ENCODE measurements at regions not wholly inside any gene's neighbourhood (a gene's known extent, or its start where the extent isn't known, plus 50 kb on each side); places are given as distances from the start of the nearest gene placed in this dataset.

GRCh38 chr1:13892198-13892597, 192.2 kb downstream of the PRDM2 start:
- peaks cover 55 to 74% of the 10 kb centered on the region in 2 donors for H3K27me3 ChIP-seq (ENCODE audit: control insufficient read depth in 2 of 2, insufficient read depth in 2 of 2, low read length in 2 of 2)

GRCh38 chr1:13892671-13893325, 192.8 kb downstream of the PRDM2 start:
- peak overlapping the region in 1 of 2 donors; percentile 59 for H3K4me3 Mint-ChIP-seq
- H3K27me3 ChIP-seq (ENCODE audit: control insufficient read depth in 2 of 2, insufficient read depth in 2 of 2, low read length in 2 of 2): peaks cover 54 to 73% of the 10 kb centered on the region in 2 donors

More at GRCh38 chr1:13892198-13892597, 192.2 kb downstream of the PRDM2 start:
- TF ChIP-seq CTCF (IDR thresholded peaks at IDR 0.05): no peak
- peak overlapping the region in 1 of 2 donors; percentile 59 for H3K4me3 Mint-ChIP-seq
- intact Hi-C loops (cut with micrococcal nuclease): no loop called here
- 2% methylated on average over 6 of the region's 7 CpGs for WGBS (ENCODE audit: insufficient coverage)
- H3K27ac ChIP-seq (ENCODE audit: low read depth in 1 of 2, low read length in 2 of 2): no peak overlapping the region
- H3K36me3 Mint-ChIP-seq: no peaks in the 10 kb centered on the region
- no peak overlapping the region for H3K4me2 ChIP-seq (replicated peaks; ENCODE audit: extremely low read depth, low read length, poor library complexity, severe bottlenecking)
- H4K20me1 ChIP-seq (ENCODE audit: insufficient read depth, low read length): no peaks in the 10 kb centered on the region
- peaks cover 26 to 42% (median 42%) of the 10 kb centered on the region in 3 donors for H3K27me3 Mint-ChIP-seq (ENCODE audit: low read depth in 3 of 3)
- no peaks in the 10 kb centered on the region for H3K4me1 Mint-ChIP-seq
- H3K9ac ChIP-seq (ENCODE audit: insufficient read depth, low read length, poor library complexity, severe bottlenecking): no peak overlapping the region
- no peaks in the 10 kb centered on the region for H3K4me1 ChIP-seq (ENCODE audit: control insufficient read depth in 1 of 2, insufficient read depth in 2 of 2, low read length in 2 of 2)
- H3K9me3 ChIP-seq (replicated peaks in 1 of 2; ENCODE audit: control insufficient read depth in 1 of 2, insufficient read depth in 1 of 2, low read length in 2 of 2): peaks cover 0 to 14% of the 10 kb centered on the region in 2 donors
- no peaks in the 10 kb centered on the region for H3K36me3 ChIP-seq (replicated peaks in 1 of 2; ENCODE audit: control insufficient read depth in 1 of 2, insufficient read depth in 2 of 2, low read length in 2 of 2)
- H3K79me2 ChIP-seq (ENCODE audit: insufficient read depth, low read length): no peaks in the 10 kb centered on the region
- no peak overlapping the region for H3K27ac Mint-ChIP-seq
- no peak overlapping the region for H3K4me3 ChIP-seq (replicated peaks in 1 of 3; ENCODE audit: low read depth in 2 of 3, low read length in 3 of 3)
- no peak overlapping the region for H2AFZ ChIP-seq (ENCODE audit: insufficient read depth, low read depth, low read length, poor library complexity, severe bottlenecking)
- DNase-seq: no peak
- peaks cover 3 to 18% (median 9%) of the 10 kb centered on the region in 7 donors for H3K9me3 Mint-ChIP-seq

More at GRCh38 chr1:13892671-13893325, 192.8 kb downstream of the PRDM2 start:
- Mint-ChIP-seq H3K36me3 (no peaks in the 10 kb centered on the region), H3K27me3 (ENCODE audit: low read depth in 3 of 3) (peaks cover 28 to 42% (median 42%) of the 10 kb centered on the region in 3 donors), H3K9me3 (peaks cover 3 to 18% (median 9%) of the 10 kb centered on the region in 7 donors), H3K27ac (no peak overlapping the region), H3K4me1 (no peaks in the 10 kb centered on the region)
- H4K20me1 ChIP-seq (ENCODE audit: insufficient read depth, low read length): no peaks in the 10 kb centered on the region
- TF ChIP-seq CTCF (IDR thresholded peaks at IDR 0.05): no peak
- H3K79me2 ChIP-seq (ENCODE audit: insufficient read depth, low read length): no peaks in the 10 kb centered on the region
- intact Hi-C loops (cut with micrococcal nuclease): no loop called here
- no peak overlapping the region for H3K9ac ChIP-seq (ENCODE audit: insufficient read depth, low read length, poor library complexity, severe bottlenecking)
- no peak overlapping the region for H3K4me2 ChIP-seq (replicated peaks; ENCODE audit: extremely low read depth, low read length, poor library complexity, severe bottlenecking)
- H3K27ac ChIP-seq (ENCODE audit: low read depth in 1 of 2, low read length in 2 of 2): no peak overlapping the region
- WGBS (ENCODE audit: insufficient coverage): under 1% methylated on average over 55 of the region's 57 CpGs
- no peaks in the 10 kb centered on the region for H3K36me3 ChIP-seq (replicated peaks in 1 of 2; ENCODE audit: control insufficient read depth in 1 of 2, insufficient read depth in 2 of 2, low read length in 2 of 2)
- peaks cover 0 to 14% of the 10 kb centered on the region in 2 donors for H3K9me3 ChIP-seq (replicated peaks in 1 of 2; ENCODE audit: control insufficient read depth in 1 of 2, insufficient read depth in 1 of 2, low read length in 2 of 2)
- no peak for DNase-seq
- H3K4me3 ChIP-seq (replicated peaks in 1 of 3; ENCODE audit: low read depth in 2 of 3, low read length in 3 of 3): no peak overlapping the region
- H3K4me1 ChIP-seq (ENCODE audit: control insufficient read depth in 1 of 2, insufficient read depth in 2 of 2, low read length in 2 of 2): no peaks in the 10 kb centered on the region
- H2AFZ ChIP-seq (ENCODE audit: insufficient read depth, low read depth, low read length, poor library complexity, severe bottlenecking): no peak overlapping the region
